MM.1S (cell line): ENCODE measurements at regions not wholly inside any gene's neighbourhood (a gene's known extent, or its start where the extent isn't known, plus 50 kb on each side); places are given as distances from the start of the nearest gene placed in this dataset.

Experiments
- CTCF ChIP-seq: fragments of 300-600 bp; sonication (generic); IDR thresholded peaks from 2 replicates; pipeline ENCODE4 v1.5.1; 2016; ENCODE audit warnings: antibody characterized with exemption, low read length, mixed read lengths
- EZH2 ChIP-seq: fragments of 300-600 bp; sonication (generic); optimal IDR thresholded peaks from 2 replicates; pipeline ENCODE3; 2017; ENCODE audit warnings: low read depth, mild to moderate bottlenecking, antibody characterized with exemption, low read length, mixed read lengths
- EZH2phosphoT487 ChIP-seq: fragments of 300-600 bp; sonication (generic); IDR thresholded peaks from 2 replicates; pipeline ENCODE4 v1.6.1; 2018; ENCODE audit warnings: antibody characterized with exemption, low read length

GRCh38 chr4:117375101-117375500 is 289.7 kb upstream of the TRAM1L1 start:
- TF ChIP-seq CTCF (no peak), EZH2 (no peak), EZH2phosphoT487 (no peak)
